Right kidney (tissue), 1 donor: ENCODE measurements at regions not wholly inside any gene's neighbourhood (a gene's known extent, or its start where the extent isn't known, plus 50 kb on each side); places are given as distances from the start of the nearest gene placed in this dataset.

ENCODE experiments used
- DNase-seq: peaks from one replicate; pipeline ENCODE4 v3.0.0-alpha.2; 2016

- DNase-seq = peak; percentile 30
Observed at GRCh38 chr13:80436571-80437169, 95.7 kb upstream of the SPRY2 start.

- no peak for DNase-seq
Observed at GRCh38 chr13:80430561-80430960, 89.6 kb upstream of the SPRY2 start.

- no peak for DNase-seq
Observed at GRCh38 chr13:80428349-80429096, 87.6 kb upstream of the SPRY2 start.

GRCh38 chr13:80419416-80419815 is 78.5 kb upstream of the SPRY2 start:
- no peak for DNase-seq

GRCh38 chr13:80413611-80414010 is 72.7 kb upstream of the SPRY2 start:
- DNase-seq = no peak

GRCh38 chr13:80408270-80408669 is 67.3 kb upstream of the SPRY2 start:
- DNase-seq = no peak

- DNase-seq = no peak
Observed at GRCh38 chr13:80400865-80401426, 60.0 kb upstream of the SPRY2 start.

- DNase-seq = no peak
Observed at GRCh38 chr13:80400164-80400864, 59.4 kb upstream of the SPRY2 start.

- DNase-seq = no peak
Observed at GRCh38 chr13:80399340-80400163, 58.6 kb upstream of the SPRY2 start.
